C4-2B (cell line): ENCODE measurements at regions not wholly inside any gene's neighbourhood (a gene's known extent, or its start where the extent isn't known, plus 50 kb on each side); places are given as distances from the start of the nearest gene placed in this dataset.

ENCODE experiments used
- CTCF ChIP-seq: fragments of 450-650 bp; conservative IDR thresholded peaks from 2 replicates; pipeline ENCODE4 v1.5.1; 2017; ENCODE audit warnings: mild to moderate bottlenecking
- ZFX ChIP-seq: fragments of 450-650 bp; IDR thresholded peaks from 2 replicates; pipeline ENCODE4 v1.6.1; 2017

- TF ChIP-seq CTCF, result no peak
- TF ChIP-seq ZFX, result no peak
These were observed 214.9 kb upstream of the EDNRB start for GRCh38 chr13:78133511-78133910.
